HepG2 (cell line): ENCODE measurements at regions not wholly inside any gene's neighbourhood (a gene's known extent, or its start where the extent isn't known, plus 50 kb on each side); places are given as distances from the start of the nearest gene placed in this dataset.

ENCODE experiments used
- ATAC-seq: fragments of 200-7000 bp; cut with Tn5 transposase; 3 replicates; pipeline ENCODE4 v1.9.1; 2020; ENCODE audit warnings: mild to moderate bottlenecking, moderate library complexity
- BruUV-seq: library from RNA; stranded (reverse); fragments of 400-500 nt; replicated peaks from 2 replicates; lab custom pipeline; 2021; lab: Mats Ljungman, UMichigan
- CTCF ChIA-PET: fragments of 300-600 bp; formaldehyde crosslinking; extraction: SDS; loops from one replicate; lab custom pipeline; 2021; ENCODE audit warnings: low total read pairs, inconsistent platforms, low intra/inter-chr PET ratio; lab: Yijun Ruan, JAX
- POLR2A ChIA-PET: fragments of 350-600 bp; sonication (Branson Sonifier 250); formaldehyde crosslinking; loops from one replicate; lab custom pipeline; 2020; ENCODE audit warnings: antibody characterized with exemption, inconsistent platforms; lab: Yijun Ruan, JAX
- DNase-seq: peaks from one replicate; pipeline ENCODE4 v3.0.0-alpha.2; 2015; ENCODE audit warnings: low spot score
- FAIRE-seq: peaks from 3 replicates; lab custom pipeline; 2011; peaks lifted over from hg19 to GRCh38; lab: Jason Lieb, UNC
- H2AFZ ChIP-seq: one replicate; pipeline ENCODE4 v1.6.1; 2011; ENCODE audit warnings: low read length, inconsistent platforms
- H3K27ac ChIP-seq: fragments of 300-600 bp; 3 replicates; pipeline ENCODE4 v1.8.0; 2011; ENCODE audit warnings: mixed run types, mild to moderate bottlenecking, mixed read lengths, low read length, inconsistent platforms; ENCODE audit not compliant: insufficient read depth; ENCODE audit errors: extremely low read length
- H3K27me3 ChIP-seq, 2 experiments: fragments of 200-600 bp in 1 of 2; 2 replicates in 1 of 2; 3 replicates in 1 of 2; pipeline versions ENCODE4 v1.6.0 to v1.8.0; 2011; ENCODE audit warnings: low read length in 2 of 2, mild to moderate bottlenecking in 2 of 2, moderate library complexity in 2 of 2, inconsistent platforms in 1 of 2; ENCODE audit not compliant: insufficient read depth in 2 of 2, control insufficient read depth in 1 of 2
- H3K36me3 ChIP-seq, 2 experiments: fragments of 200-600 bp in 1 of 2; replicated peaks in 1 of 2; 2 replicates in 1 of 2; 3 replicates in 1 of 2; pipeline versions ENCODE4 v1.5.1 to v1.8.0; 2011; ENCODE audit warnings: low read length in 2 of 2, inconsistent platforms in 1 of 2; ENCODE audit not compliant: insufficient read depth in 2 of 2, control insufficient read depth in 1 of 2
- H3K4me1 ChIP-seq: 2 replicates; pipeline ENCODE4 v1.5.1; 2012; ENCODE audit warnings: low read length, inconsistent platforms; ENCODE audit not compliant: insufficient read depth
- H3K4me2 ChIP-seq: 2 replicates; pipeline ENCODE4 v1.6.0; 2011; ENCODE audit warnings: low read depth, low read length, inconsistent platforms
- H3K4me3 ChIP-seq, 3 experiments: fragments of 200-600 bp in 1 of 3; sonication (generic), shearing (Covaris generic) in 1 of 3; replicated peaks in 1 of 3; 2 replicates each; pipeline ENCODE4 v1.5.1; 2011 to 2016; ENCODE audit warnings: low read length in 3 of 3, inconsistent platforms in 2 of 3, low read depth in 2 of 3, mild to moderate bottlenecking in 2 of 3, control low read depth in 1 of 3, mixed read lengths in 1 of 3; ENCODE audit not compliant: insufficient read depth in 1 of 3
- H3K79me2 ChIP-seq: one replicate; pipeline ENCODE4 v1.6.1; 2011; ENCODE audit warnings: low read length, inconsistent platforms; ENCODE audit not compliant: insufficient read depth
- H3K9ac ChIP-seq: 2 replicates; pipeline ENCODE4 v1.6.0; 2011; ENCODE audit warnings: mild to moderate bottlenecking, low read depth, low read length, inconsistent platforms; ENCODE audit not compliant: insufficient read depth
- H3K9me3 ChIP-seq: 2 replicates; pipeline ENCODE4 v1.5.1; 2012; ENCODE audit warnings: mild to moderate bottlenecking, low read length
- H4K20me1 ChIP-seq: 2 replicates; pipeline ENCODE4 v1.6.0; 2011; ENCODE audit warnings: inconsistent platforms, mild to moderate bottlenecking, low read length, moderate library complexity; ENCODE audit not compliant: insufficient read depth
- ATF7 ChIP-seq, 2 experiments: fragments of 450-650 bp in 1 of 2; sonication (generic) in 1 of 2; formaldehyde crosslinking in 1 of 2; IDR thresholded peaks; 2 replicates each; pipeline versions ENCODE4 v1.4.0 to v1.6.1; 2016 to 2020; ENCODE audit warnings: antibody characterized with exemption in 1 of 2, mild to moderate bottlenecking in 1 of 2, missing genetic modification reagents in 1 of 2
- HMG20B ChIP-seq: conservative IDR thresholded peaks from 2 replicates; pipeline ENCODE4 v1.6.1; 2016; ENCODE audit warnings: missing genetic modification reagents, missing compliant biosample characterization
- HNF4G ChIP-seq, 2 experiments: sonication (generic) in 1 of 2; formaldehyde crosslinking in 1 of 2; IDR thresholded peaks; 2 replicates each; pipeline versions ENCODE4 v1.4.0 to v1.6.1; 2011 to 2020; ENCODE audit warnings: borderline replicate concordance in 2 of 2, low read depth in 2 of 2, mild to moderate bottlenecking in 2 of 2, low read length in 1 of 2, missing genetic modification reagents in 1 of 2, moderate library complexity in 1 of 2
- KLF13 ChIP-seq: sonication (generic); formaldehyde crosslinking; IDR thresholded peaks from 2 replicates; pipeline ENCODE4 v1.4.0; 2020; ENCODE audit warnings: mild to moderate bottlenecking, missing genetic modification reagents
- TCF12 ChIP-seq, 2 experiments: fragments of 450-650 bp in 1 of 2; sonication (generic) in 1 of 2; formaldehyde crosslinking in 1 of 2; IDR thresholded peaks; 2 replicates each; pipeline versions ENCODE4 v1.6.1 to v1.8.0; 2017 to 2022; ENCODE audit warnings: antibody characterized with exemption in 1 of 2, mild to moderate bottlenecking in 1 of 2, missing genetic modification reagents in 1 of 2, moderate library complexity in 1 of 2
- ZFP62 ChIP-seq: sonication (generic); formaldehyde crosslinking; IDR thresholded peaks from 2 replicates; pipeline ENCODE4 v1.4.0; 2020; ENCODE audit warnings: missing genetic modification reagents
- ZNF333 ChIP-seq: sonication (generic); formaldehyde crosslinking; IDR thresholded peaks from 2 replicates; pipeline ENCODE4 v1.4.0; 2020; ENCODE audit warnings: mild to moderate bottlenecking, missing genetic modification reagents, borderline replicate concordance
- ZNF652 ChIP-seq: IDR thresholded peaks from 2 replicates; pipeline ENCODE4 v1.6.1; 2016; ENCODE audit warnings: low read depth, borderline replicate concordance
- ZNF788 ChIP-seq: sonication (generic); formaldehyde crosslinking; IDR thresholded peaks from 2 replicates; pipeline ENCODE4 v1.5.0; 2020; ENCODE audit warnings: mild to moderate bottlenecking, missing genetic modification reagents, borderline replicate concordance
- WGBS: methylation state at CpG from one replicate; pipeline ENCODE4 v1.1.6; 2017; ENCODE audit warnings: low lambda C conversion rate; 5-methylcytosine and 5-hydroxymethylcytosine counted together
- in situ Hi-C: cut with HindIII; loops from 2 replicates; pipeline ENCODE4 v1.10.0; 2017; ENCODE audit warnings: low pct_unique_long_range_greater_than_20kb; ENCODE audit not compliant: extremely low pct_ligation_motif_present
- intact Hi-C: fragments of 100-400 bp; cut with micrococcal nuclease; formaldehyde crosslinking; loops from one replicate; pipeline ENCODE4 v1.10.0; 2022; ENCODE audit not compliant: unreplicated experiment
- TF ChIP-seq, protein P1 (sequence below): IDR thresholded peaks from 2 replicates; pipeline ENCODE4 v1.6.1; 2012; ENCODE audit warnings: inconsistent platforms
- TF ChIP-seq, protein P2 (sequence below): sonication (generic); formaldehyde crosslinking; IDR thresholded peaks from 2 replicates; pipeline ENCODE4 v1.8.0; 2022; ENCODE audit warnings: mild to moderate bottlenecking, missing genetic modification reagents, moderate library complexity
- TF ChIP-seq, protein P3 (sequence below): sonication (generic); formaldehyde crosslinking; IDR thresholded peaks from 2 replicates; pipeline ENCODE4 v1.5.1; 2020; ENCODE audit warnings: missing genetic modification reagents, mild to moderate bottlenecking, borderline replicate concordance

DNA sequence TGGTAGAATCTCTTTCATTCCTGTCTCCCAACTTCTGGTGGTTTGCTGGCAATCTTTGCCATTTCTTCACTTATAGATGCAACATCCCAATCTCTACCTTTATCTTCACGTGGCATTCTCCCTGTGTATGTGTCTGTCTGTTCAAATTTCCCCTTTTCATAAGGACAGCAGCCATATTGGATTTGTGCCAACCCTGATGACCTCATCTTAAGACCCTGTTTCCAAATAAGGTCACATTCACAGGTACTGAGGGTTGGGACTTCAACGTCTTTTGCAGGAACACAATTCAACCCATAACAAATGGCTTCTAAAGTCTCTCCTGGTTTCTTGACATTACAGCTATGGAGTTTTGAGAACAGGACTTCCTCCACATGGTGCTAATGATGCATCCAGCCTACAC, 84.5 kb upstream of the OLIG2 start:
- WGBS: 19% methylated on average over 2 of the region's 2 CpGs
- H2AFZ ChIP-seq: no peak overlapping the region
- FAIRE-seq: no peak
- TF ChIP-seq ATF7 (IDR thresholded peaks at IDR 0.05): peak; percentile 59
- no peak for TF ChIP-seq ATF7 (CRISPR knock-in tag; IDR thresholded peaks at IDR 0.05)
- no peak for TF ChIP-seq ZNF333 (CRISPR knock-in tag)
- TF ChIP-seq, all 625 proteins: peak for 1
- Histone ChIP-seq H4K20me1 (no peaks in the 10 kb centered on the region), H3K9ac (no peak overlapping the region), H3K4me3 (no peak overlapping the region), H3K4me2 (no peak overlapping the region), H3K36me3 (no peaks in the 10 kb centered on the region), H3K27me3 (peaks cover 1 to 15% of the 10 kb centered on the region in 2 experiments; a peak in 4 of 5 replicates), H3K27ac (no peak overlapping the region), H3K9me3 (no peaks in the 10 kb centered on the region), H3K79me2 (no peaks in the 10 kb centered on the region), H3K4me1 (no peaks in the 10 kb centered on the region)
- intact Hi-C loops: no loop called here
- ATAC-seq (no peak), DNase-seq (no peak)
- ChIA-PET CTCF (interaction anchor here (1.3 to 1.7 kb wide), 2 partner anchors 186 to 256 kb away, joined by 10 to 11 read pairs; no protein-coding TSS in a partner anchor), POLR2A (no interaction called here)
- BruUV-seq: no TSS peak
- in situ Hi-C loops: no loop called here

DNA sequence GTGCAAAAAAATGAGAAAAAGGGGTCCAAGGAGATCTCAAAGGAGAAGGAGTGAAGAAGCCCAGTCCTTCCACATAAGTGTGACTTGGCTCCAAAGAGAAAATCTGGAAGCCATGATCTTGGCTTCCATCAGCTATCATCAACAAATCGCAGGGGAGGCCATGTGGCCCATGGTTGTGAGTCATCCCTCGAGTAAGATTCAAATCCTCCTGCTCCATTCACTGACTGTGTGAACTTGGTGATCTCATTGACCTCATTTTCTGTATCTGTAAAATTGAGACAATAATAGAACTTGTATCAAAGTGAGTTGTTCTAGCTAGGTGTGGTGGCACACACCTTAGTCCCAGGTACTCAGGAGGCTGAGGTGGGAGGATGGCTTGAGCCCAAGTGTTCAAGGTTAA, 79.1 kb upstream of the OLIG2 start:
- FAIRE-seq: no peak
- ATAC-seq: no peak
- Histone ChIP-seq H3K4me2 (no peak overlapping the region), H3K9me3 (no peaks in the 10 kb centered on the region), H3K4me1 (no peaks in the 10 kb centered on the region), H3K36me3 (no peaks in the 10 kb centered on the region), H3K27ac (no peak overlapping the region), H3K27me3 (peaks cover 0 to 15% of the 10 kb centered on the region in 2 experiments; a peak in 3 of 5 replicates), H4K20me1 (no peaks in the 10 kb centered on the region)
- POLR2A ChIA-PET: no interaction called here
- WGBS: 0% methylated on average over 2 of the region's 2 CpGs
- intact Hi-C loops: no loop called here
- in situ Hi-C loops: no loop called here
- no peak for TF ChIP-seq HMG20B (CRISPR knock-in tag)
- no peak for TF ChIP-seq ZNF788 (CRISPR knock-in tag)
- no peak for TF ChIP-seq ZFP62
- TF ChIP-seq, protein P1, sequence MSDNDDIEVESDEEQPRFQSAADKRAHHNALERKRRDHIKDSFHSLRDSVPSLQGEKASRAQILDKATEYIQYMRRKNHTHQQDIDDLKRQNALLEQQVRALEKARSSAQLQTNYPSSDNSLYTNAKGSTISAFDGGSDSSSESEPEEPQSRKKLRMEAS: no peak
- TF ChIP-seq HNF4G (IDR thresholded peaks at IDR 0.05; ENCODE audit: borderline replicate concordance, low read depth, low read length): no peak
- no peak for TF ChIP-seq HNF4G (CRISPR knock-in tag; IDR thresholded peaks at IDR 0.05; ENCODE audit: borderline replicate concordance, low read depth)
- TF ChIP-seq, protein P2, sequence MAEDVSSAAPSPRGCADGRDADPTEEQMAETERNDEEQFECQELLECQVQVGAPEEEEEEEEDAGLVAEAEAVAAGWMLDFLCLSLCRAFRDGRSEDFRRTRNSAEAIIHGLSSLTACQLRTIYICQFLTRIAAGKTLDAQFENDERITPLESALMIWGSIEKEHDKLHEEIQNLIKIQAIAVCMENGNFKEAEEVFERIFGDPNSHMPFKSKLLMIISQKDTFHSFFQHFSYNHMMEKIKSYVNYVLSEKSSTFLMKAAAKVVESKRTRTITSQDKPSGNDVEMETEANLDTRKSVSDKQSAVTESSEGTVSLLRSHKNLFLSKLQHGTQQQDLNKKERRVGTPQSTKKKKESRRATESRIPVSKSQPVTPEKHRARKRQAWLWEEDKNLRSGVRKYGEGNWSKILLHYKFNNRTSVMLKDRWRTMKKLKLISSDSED (CRISPR knock-in tag): no peak
- TF ChIP-seq KLF13 (CRISPR knock-in tag): no peak
- no peak for TF ChIP-seq TCF12 (IDR thresholded peaks at IDR 0.05)
- TF ChIP-seq TCF12 (CRISPR knock-in tag; IDR thresholded peaks at IDR 0.05): no peak
- TF ChIP-seq, protein P3, sequence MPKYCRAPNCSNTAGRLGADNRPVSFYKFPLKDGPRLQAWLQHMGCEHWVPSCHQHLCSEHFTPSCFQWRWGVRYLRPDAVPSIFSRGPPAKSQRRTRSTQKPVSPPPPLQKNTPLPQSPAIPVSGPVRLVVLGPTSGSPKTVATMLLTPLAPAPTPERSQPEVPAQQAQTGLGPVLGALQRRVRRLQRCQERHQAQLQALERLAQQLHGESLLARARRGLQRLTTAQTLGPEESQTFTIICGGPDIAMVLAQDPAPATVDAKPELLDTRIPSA: no peak
- TF ChIP-seq ZNF652 (CRISPR knock-in tag): no peak
- TF ChIP-seq, all 625 proteins: peak for 0
- DNase-seq: no peak
- no peak overlapping the region for H3K4me3 ChIP-seq
- H3K9ac ChIP-seq: no peak overlapping the region
- CTCF ChIA-PET: no interaction called here
- BruUV-seq: no TSS peak
- H2AFZ ChIP-seq: no peak overlapping the region
- no peaks in the 10 kb centered on the region for H3K79me2 ChIP-seq
